Activated T-helper 17 cell treated with anti-CD3 and anti-CD28 coated beads, Interleukin-2, amount 50 U/mL, for 72 hours (primary cell): ENCODE measurements at regions not wholly inside any gene's neighbourhood (a gene's known extent, or its start where the extent isn't known, plus 50 kb on each side); places are given as distances from the start of the nearest gene placed in this dataset.
"Not testable (repeated sequence)": the region's sequence is repeated elsewhere in the genome, so short reads cannot be mapped to it uniquely, and the experiment has no call there.

Experiments used
- ATAC-seq: fragments of 150-1000 bp; cut with Tn5 transposase; replicated peaks from 2 replicates; pipeline ENCODE4 v1.10.0; 2021; ENCODE audit warnings: mild to moderate bottlenecking, moderate library complexity
- H3K27ac Mint-ChIP-seq: one replicate; pipeline ENCODE4 v1.8.0; 2022; ENCODE audit warnings: mixed read lengths
- H3K27me3 Mint-ChIP-seq: one replicate; pipeline ENCODE4 v1.8.0; 2022; ENCODE audit warnings: mixed read lengths
- H3K36me3 Mint-ChIP-seq: one replicate; pipeline ENCODE4 v1.8.0; 2022; ENCODE audit warnings: low read depth, mild to moderate bottlenecking, mixed read lengths
- H3K4me1 Mint-ChIP-seq: one replicate; pipeline ENCODE4 v1.8.0; 2022; ENCODE audit warnings: mixed read lengths
- H3K4me3 Mint-ChIP-seq: one replicate; pipeline ENCODE4 v1.8.0; 2022; ENCODE audit warnings: mild to moderate bottlenecking, mixed read lengths
- H3K9me3 Mint-ChIP-seq: one replicate; pipeline ENCODE4 v1.8.0; 2022; ENCODE audit warnings: mixed read lengths

DNA sequence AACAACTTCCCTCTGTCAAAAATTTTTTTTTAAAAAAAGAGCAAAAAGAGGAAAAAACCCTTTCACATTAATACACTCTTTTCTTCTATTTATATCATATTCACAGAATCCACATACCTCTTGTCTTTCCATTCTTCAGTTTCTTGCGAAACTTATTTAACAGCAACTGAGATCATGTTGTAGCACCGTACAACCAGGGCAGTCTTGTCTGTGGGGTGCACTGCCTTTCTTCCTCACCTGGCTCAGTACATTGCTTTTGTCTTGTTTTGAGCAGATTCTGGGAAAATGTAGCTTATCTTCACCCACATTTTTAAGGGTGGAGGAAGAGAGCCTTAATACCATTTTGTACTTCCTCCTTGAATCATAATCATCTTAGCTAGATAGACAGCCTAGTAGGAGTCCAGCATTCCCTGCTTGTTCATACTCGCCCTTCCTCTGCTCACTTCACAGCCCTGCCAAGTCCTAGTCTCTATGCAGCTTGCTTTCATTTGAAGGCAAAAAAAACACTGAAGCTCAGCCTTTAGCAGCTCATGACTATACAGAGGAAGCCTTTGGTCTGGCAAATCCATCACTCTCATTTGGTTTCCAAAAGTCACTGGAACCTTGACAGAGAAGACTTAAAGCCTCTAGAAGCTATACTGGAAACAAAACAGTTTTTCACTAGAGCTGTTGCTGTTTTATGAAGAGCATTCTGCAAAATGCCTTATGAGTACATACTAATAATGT is 140.6 kb upstream of the BANK1 start:
- Mint-ChIP-seq H3K4me3 (no peak overlapping the region), H3K4me1 (no peaks in the 10 kb centered on the region)

GRCh38 chr4:101647710-101648034 is 142.9 kb upstream of the BANK1 start:
- no peak for ATAC-seq
- H3K36me3 Mint-ChIP-seq, result no peaks in the 10 kb centered on the region
- no peaks in the 10 kb centered on the region for H3K9me3 Mint-ChIP-seq
- H3K4me3 Mint-ChIP-seq, result no peak overlapping the region
- no peak overlapping the region for H3K27ac Mint-ChIP-seq
- peaks cover 8% of the 10 kb centered on the region for H3K27me3 Mint-ChIP-seq
- H3K4me1 Mint-ChIP-seq, result no peaks in the 10 kb centered on the region

More for the DNA sequence above, 140.6 kb upstream of the BANK1 start:
- Mint-ChIP-seq H3K36me3 (no peaks in the 10 kb centered on the region), H3K9me3 (no peaks in the 10 kb centered on the region), H3K27me3 (peaks cover 6% of the 10 kb centered on the region), H3K27ac (no peak overlapping the region)
- ATAC-seq, result no peak

- no peaks in the 10 kb centered on the region for H3K9me3 Mint-ChIP-seq
These were observed 146.0 kb upstream of the BANK1 start for GRCh38 chr4:101644516-101644915.

GRCh38 chr4:101643186-101643837 is 147.2 kb upstream of the BANK1 start:
- Mint-ChIP-seq H3K4me3 (no peak overlapping the region), H3K27me3 (peaks cover 15% of the 10 kb centered on the region), H3K4me1 (no peaks in the 10 kb centered on the region), H3K9me3 (no peaks in the 10 kb centered on the region), H3K36me3 (no peaks in the 10 kb centered on the region), H3K27ac (no peak overlapping the region)
- ATAC-seq, result no peak

More at GRCh38 chr4:101644516-101644915, 146.0 kb upstream of the BANK1 start:
- no peak for ATAC-seq
- Mint-ChIP-seq H3K27me3 (peaks cover 14% of the 10 kb centered on the region), H3K27ac (no peak overlapping the region), H3K4me3 (no peak overlapping the region), H3K36me3 (no peaks in the 10 kb centered on the region), H3K4me1 (no peaks in the 10 kb centered on the region)

DNA sequence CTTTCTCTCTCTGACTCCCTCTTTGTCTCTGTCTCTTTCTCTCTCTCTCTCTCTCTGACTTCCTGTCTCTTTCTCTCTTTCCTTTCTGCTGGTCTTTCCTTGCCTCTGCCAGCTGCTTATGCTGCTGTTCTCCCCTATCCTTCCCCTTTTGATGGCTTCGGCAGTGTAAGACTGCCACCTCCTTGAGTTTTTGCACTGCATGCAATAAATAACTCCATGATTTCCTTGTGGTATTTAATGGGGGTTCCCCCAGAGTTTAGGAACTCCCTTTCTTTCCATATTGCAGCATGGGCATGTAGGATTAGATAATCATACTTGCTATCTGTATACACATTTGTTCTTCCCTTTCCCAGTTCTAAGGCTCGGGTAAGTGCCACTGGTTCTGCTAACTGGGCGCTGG is 157.8 kb upstream of the BANK1 start:
- H3K4me3 Mint-ChIP-seq, H3K27ac Mint-ChIP-seq, ATAC-seq, H3K9me3 Mint-ChIP-seq, H3K36me3 Mint-ChIP-seq, H3K4me1 Mint-ChIP-seq: not testable (repeated sequence)
- peaks cover 17% of the 10 kb centered on the region for H3K27me3 Mint-ChIP-seq

GRCh38 chr4:101630319-101630986 is 160.1 kb upstream of the BANK1 start:
- peaks cover 3% of the 10 kb centered on the region for H3K9me3 Mint-ChIP-seq
- H3K36me3 Mint-ChIP-seq, result no peaks in the 10 kb centered on the region
- H3K4me3 Mint-ChIP-seq, result no peak overlapping the region
- H3K27ac Mint-ChIP-seq, result no peak overlapping the region
- ATAC-seq, result no peak
- H3K4me1 Mint-ChIP-seq, result peaks cover 6% of the 10 kb centered on the region
- peaks cover 16% of the 10 kb centered on the region for H3K27me3 Mint-ChIP-seq

DNA sequence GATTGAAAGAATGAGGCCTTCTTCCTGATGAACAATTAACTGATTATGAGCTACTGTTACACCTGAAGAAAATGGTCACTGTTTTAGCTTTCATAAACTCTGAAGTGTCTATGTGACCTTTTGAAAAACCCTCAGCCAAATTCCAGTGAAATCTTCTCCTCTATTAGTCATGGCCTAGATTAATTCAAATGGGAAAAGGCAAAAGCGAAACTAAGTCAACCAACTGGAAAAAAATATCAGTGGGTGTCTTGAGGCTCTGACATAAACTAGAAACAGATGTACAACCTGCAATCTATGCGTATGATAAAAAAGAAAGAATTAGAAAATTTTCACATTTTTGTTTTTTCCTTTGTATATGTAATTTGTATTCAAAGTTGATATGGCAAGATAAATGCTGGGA is 169.4 kb upstream of the BANK1 start:
- Mint-ChIP-seq H3K36me3 (no peaks in the 10 kb centered on the region), H3K27ac (no peak overlapping the region), H3K27me3 (no peaks in the 10 kb centered on the region), H3K9me3 (no peaks in the 10 kb centered on the region), H3K4me3 (no peak overlapping the region), H3K4me1 (no peaks in the 10 kb centered on the region)
- no peak for ATAC-seq

GRCh38 chr4:101615652-101616051 is 174.9 kb upstream of the BANK1 start:
- no peaks in the 10 kb centered on the region for H3K4me1 Mint-ChIP-seq
- H3K36me3 Mint-ChIP-seq, result no peaks in the 10 kb centered on the region
- no peaks in the 10 kb centered on the region for H3K27me3 Mint-ChIP-seq
- H3K9me3 Mint-ChIP-seq, result no peaks in the 10 kb centered on the region
- no peak for ATAC-seq
- no peak overlapping the region for H3K27ac Mint-ChIP-seq
- H3K4me3 Mint-ChIP-seq, result no peak overlapping the region

- H3K27ac Mint-ChIP-seq, H3K4me1 Mint-ChIP-seq, H3K9me3 Mint-ChIP-seq, H3K36me3 Mint-ChIP-seq, ATAC-seq, H3K27me3 Mint-ChIP-seq, H3K4me3 Mint-ChIP-seq: not testable (repeated sequence)
These were observed 183.5 kb upstream of the BANK1 start for GRCh38 chr4:101606989-101607388.

DNA sequence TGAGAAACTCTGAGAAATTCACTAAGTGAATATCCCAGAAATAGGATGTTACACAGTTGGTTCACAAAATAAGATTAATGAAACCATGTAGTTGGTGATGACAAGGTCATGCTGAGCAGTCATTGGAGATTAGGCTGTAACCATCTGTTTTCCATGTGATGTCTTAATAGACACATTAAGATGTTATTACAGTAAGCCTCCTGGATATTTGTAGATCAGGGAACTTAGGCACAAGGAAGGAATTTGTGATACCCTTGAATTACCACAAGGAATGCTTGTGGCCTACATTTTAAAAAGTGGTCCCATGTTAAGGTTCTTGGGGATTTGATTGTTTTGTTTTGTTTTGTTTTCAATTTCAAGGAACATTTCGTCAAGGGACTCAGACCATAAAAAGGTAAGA is 185.6 kb upstream of the BANK1 start:
- no peak for ATAC-seq
- Mint-ChIP-seq H3K27ac (no peak overlapping the region), H3K9me3 (peaks cover 8% of the 10 kb centered on the region), H3K36me3 (no peaks in the 10 kb centered on the region), H3K4me3 (no peak overlapping the region), H3K27me3 (no peaks in the 10 kb centered on the region), H3K4me1 (no peaks in the 10 kb centered on the region)

DNA sequence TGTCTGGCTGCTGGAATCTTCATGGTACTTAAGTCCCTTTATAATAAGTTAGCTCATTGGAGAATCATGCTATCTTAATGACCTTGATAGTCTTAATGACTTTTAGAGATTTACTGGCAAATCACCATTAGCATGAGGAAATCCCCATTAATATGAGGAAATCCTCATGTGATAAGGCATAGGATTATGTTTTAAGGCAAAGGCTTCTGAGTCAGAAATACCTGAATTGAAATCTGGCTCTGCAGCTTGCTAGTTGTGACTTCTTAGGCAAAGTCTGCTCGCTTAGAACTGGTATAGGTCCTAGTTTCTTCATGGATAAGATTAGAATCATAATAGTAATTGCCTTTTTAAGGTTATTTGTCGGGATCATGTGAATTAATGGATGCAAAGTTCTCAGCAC is 190.2 kb upstream of the BANK1 start:
- no peaks in the 10 kb centered on the region for H3K27me3 Mint-ChIP-seq
- H3K4me1 Mint-ChIP-seq, result peaks cover 3% of the 10 kb centered on the region
- H3K27ac Mint-ChIP-seq, result no peak overlapping the region
- H3K36me3 Mint-ChIP-seq, result no peaks in the 10 kb centered on the region
- H3K9me3 Mint-ChIP-seq, result no peaks in the 10 kb centered on the region
- H3K4me3 Mint-ChIP-seq, result no peak overlapping the region
- ATAC-seq, result no peak

- Mint-ChIP-seq H3K4me1 (peaks cover 3% of the 10 kb centered on the region), H3K9me3 (no peaks in the 10 kb centered on the region), H3K36me3 (no peaks in the 10 kb centered on the region), H3K27ac (no peak overlapping the region), H3K27me3 (no peaks in the 10 kb centered on the region), H3K4me3 (no peak overlapping the region)
- ATAC-seq, result peak; percentile 50
These were observed 190.9 kb upstream of the BANK1 start for GRCh38 chr4:101599620-101600019.

DNA sequence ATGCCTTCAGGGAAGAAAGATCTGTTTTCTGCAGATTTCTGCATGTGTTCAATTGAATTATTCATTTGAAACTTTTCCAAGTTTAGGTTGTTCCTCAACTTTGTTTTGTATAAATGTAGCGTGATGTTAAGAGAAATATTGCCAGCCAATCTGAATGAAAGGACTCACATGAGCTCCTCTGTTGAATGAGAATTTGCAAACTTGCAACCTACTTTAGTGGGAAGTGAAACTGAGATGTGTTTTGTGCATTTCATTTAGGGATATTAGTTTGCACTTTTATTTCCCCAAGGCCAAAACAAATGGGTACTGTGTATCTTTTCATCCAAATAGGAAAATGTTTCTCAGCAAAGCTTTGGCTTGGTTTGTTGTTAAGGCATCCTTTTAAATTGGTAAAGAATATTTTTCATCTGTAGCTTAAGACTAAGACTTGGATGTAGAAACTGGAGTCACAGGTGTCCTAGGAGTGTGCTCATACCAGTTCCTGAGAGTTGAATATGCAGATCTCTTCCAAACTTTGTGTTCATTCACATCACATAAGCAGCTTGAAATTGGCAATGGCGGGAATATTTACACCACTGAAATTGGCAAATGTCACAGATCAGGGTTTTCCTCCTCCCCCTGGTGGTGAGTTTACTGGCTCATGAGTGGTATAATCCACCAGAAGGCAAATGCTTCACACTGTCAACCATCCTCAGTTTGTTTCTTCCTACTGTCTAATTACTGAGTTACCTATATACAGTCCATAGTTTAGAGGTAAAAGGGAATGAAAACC is 193.6 kb upstream of the BANK1 start:
- Mint-ChIP-seq H3K27me3 (no peaks in the 10 kb centered on the region), H3K9me3 (no peaks in the 10 kb centered on the region)

GRCh38 chr4:101594588-101594987 is 195.9 kb upstream of the BANK1 start:
- Mint-ChIP-seq H3K27ac (no peak overlapping the region), H3K36me3 (no peaks in the 10 kb centered on the region), H3K4me1 (peaks cover 3% of the 10 kb centered on the region), H3K4me3 (no peak overlapping the region), H3K27me3 (no peaks in the 10 kb centered on the region), H3K9me3 (no peaks in the 10 kb centered on the region)
- ATAC-seq, result no peak

More for the DNA sequence above, 193.6 kb upstream of the BANK1 start:
- Mint-ChIP-seq H3K4me1 (peaks cover 3% of the 10 kb centered on the region), H3K4me3 (no peak overlapping the region), H3K27ac (no peak overlapping the region), H3K36me3 (no peaks in the 10 kb centered on the region)
- ATAC-seq, result peak; percentile 51
